GM12878 (cell line): ENCODE measurements at regions not wholly inside any gene's neighbourhood (a gene's known extent, or its start where the extent isn't known, plus 50 kb on each side); places are given as distances from the start of the nearest gene placed in this dataset.

Experiments used
- ATAC-seq: fragments of 200-7000 bp; cut with Tn5 transposase; 3 replicates; pipeline ENCODE4 v1.9.1; 2020; ENCODE audit warnings: mild to moderate bottlenecking, moderate library complexity
- BruUV-seq: library from RNA; stranded (reverse); fragments of 400-500 nt; replicated peaks from 2 replicates; lab custom pipeline; 2021; lab: Mats Ljungman, UMichigan
- CTCF ChIA-PET: fragments of 300-600 bp; sonication (Branson Sonifier 250); formaldehyde crosslinking; extraction: SDS; loops from one replicate; lab custom pipeline; 2021; ENCODE audit warnings: inconsistent platforms; lab: Yijun Ruan, JAX
- POLR2A ChIA-PET: fragments of 350-600 bp; formaldehyde crosslinking; extraction: SDS; loops from one replicate; lab custom pipeline; 2021; ENCODE audit warnings: inconsistent platforms; lab: Charles Lee
- RAD21 ChIA-PET: fragments of 300-600 bp; sonication (Branson Sonifier 250); formaldehyde crosslinking; loops from one replicate; lab custom pipeline; 2023; ENCODE audit warnings: antibody characterized with exemption; ENCODE audit not compliant: unreplicated experiment; lab: Charles Lee
- SMC1A ChIA-PET: fragments of 300-600 bp; sonication (Branson Sonifier 250); formaldehyde crosslinking; loops from one replicate; lab custom pipeline; 2023; ENCODE audit not compliant: unreplicated experiment, uncharacterized antibody; lab: Charles Lee
- DNase-seq: peaks from one replicate; pipeline ENCODE4 v3.0.0-alpha.2; 2011; ENCODE audit warnings: low read depth, low spot score
- FAIRE-seq: peaks from 3 replicates; lab custom pipeline; 2011; peaks lifted over from hg19 to GRCh38; lab: Jason Lieb, UNC
- H2AFZ ChIP-seq: 2 replicates; pipeline ENCODE4 v1.6.0; 2011; ENCODE audit warnings: low read depth, low read length, control low read depth; ENCODE audit not compliant: control insufficient read depth
- H3K27ac ChIP-seq: 2 replicates; pipeline ENCODE4 v1.5.1; 2011; ENCODE audit warnings: control low read depth; ENCODE audit not compliant: control insufficient read depth, insufficient read depth
- H3K27me3 ChIP-seq, 2 experiments: replicated peaks in 1 of 2; 2 replicates each; pipeline versions ENCODE4 v1.6.0 to v1.6.1; 2011; ENCODE audit warnings: low read length in 1 of 2; ENCODE audit not compliant: control insufficient read depth in 2 of 2, insufficient read depth in 2 of 2
- H3K36me3 ChIP-seq, 2 experiments: 2 replicates each; pipeline ENCODE4 v1.5.1; 2011; ENCODE audit warnings: low read length in 1 of 2; ENCODE audit not compliant: control insufficient read depth in 2 of 2, insufficient read depth in 2 of 2
- H3K4me1 ChIP-seq: 2 replicates; pipeline ENCODE4 v1.6.1; 2011; ENCODE audit warnings: mild to moderate bottlenecking, low read length, moderate library complexity, mixed read lengths; ENCODE audit not compliant: control insufficient read depth, insufficient read depth
- H3K4me2 ChIP-seq: 2 replicates; pipeline ENCODE4 v1.6.0; 2011; ENCODE audit warnings: control low read depth; ENCODE audit not compliant: control insufficient read depth, insufficient read depth
- H3K4me3 ChIP-seq: fragments of 200-600 bp; sonication (generic); 2 replicates; pipeline ENCODE4 v1.5.1; 2016
- H3K79me2 ChIP-seq: 2 replicates; pipeline ENCODE4 v1.6.0; 2011; ENCODE audit warnings: low read length; ENCODE audit not compliant: control insufficient read depth, insufficient read depth
- H3K9ac ChIP-seq: 2 replicates; pipeline ENCODE4 v1.8.0; 2011; ENCODE audit warnings: low read length, control low read depth, mixed read lengths; ENCODE audit not compliant: control insufficient read depth, insufficient read depth
- H3K9me3 ChIP-seq: replicated peaks from 3 replicates; pipeline ENCODE4 v1.5.1; 2011; ENCODE audit warnings: mild to moderate bottlenecking, low read length; ENCODE audit not compliant: control insufficient read depth, insufficient read depth
- H4K20me1 ChIP-seq: 2 replicates; pipeline ENCODE4 v1.6.0; 2011; ENCODE audit not compliant: control insufficient read depth, insufficient read depth
- CHD2 ChIP-seq: IDR thresholded peaks from 2 replicates; pipeline ENCODE4 v1.6.1; 2011; ENCODE audit warnings: low read depth, low read length, improper control_type of control experiment, borderline replicate concordance
- CREB1 ChIP-seq: IDR thresholded peaks from 2 replicates; pipeline ENCODE4 v1.6.1; 2012; ENCODE audit warnings: low read depth, mild to moderate bottlenecking, inconsistent platforms
- DPF2 ChIP-seq: fragments of 450-650 bp; IDR thresholded peaks from 2 replicates; pipeline ENCODE4 v1.6.1; 2017; ENCODE audit warnings: mild to moderate bottlenecking
- E2F4 ChIP-seq: IDR thresholded peaks from 2 replicates; pipeline ENCODE4 v1.6.1; 2012; ENCODE audit warnings: low read depth, low read length, improper control_type of control experiment
- EGR1 ChIP-seq, 2 experiments: IDR thresholded peaks; 1 replicate in 1 of 2; 2 replicates in 1 of 2; pipeline ENCODE4 v1.6.1; 2011 to 2012; ENCODE audit warnings: low read depth in 2 of 2, low read length in 2 of 2, borderline replicate concordance in 1 of 2, mild to moderate bottlenecking in 1 of 2, moderate library complexity in 1 of 2
- HDGF ChIP-seq: fragments of 450-650 bp; IDR thresholded peaks from 2 replicates; pipeline ENCODE4 v1.6.1; 2016; ENCODE audit warnings: antibody characterized with exemption
- KAT2A ChIP-seq: conservative IDR thresholded peaks from 2 replicates; pipeline ENCODE4 v1.6.1; 2011; ENCODE audit warnings: low read depth, low read length; ENCODE audit not compliant: control insufficient read depth
- MEF2A ChIP-seq: IDR thresholded peaks from 2 replicates; pipeline ENCODE4 v1.6.1; 2011; ENCODE audit warnings: low read depth, mild to moderate bottlenecking, low read length, moderate library complexity; ENCODE audit not compliant: insufficient read depth
- NFXL1 ChIP-seq: fragments of 450-650 bp; IDR thresholded peaks from 2 replicates; pipeline ENCODE4 v1.6.1; 2017; ENCODE audit warnings: antibody characterized with exemption, mild to moderate bottlenecking, borderline replicate concordance
- NFYA ChIP-seq: IDR thresholded peaks from 2 replicates; pipeline ENCODE4 v1.6.1; 2011; ENCODE audit warnings: low read depth, mild to moderate bottlenecking, low read length, improper control_type of control experiment, borderline replicate concordance
- PKNOX1 ChIP-seq: fragments of 450-650 bp; IDR thresholded peaks from 2 replicates; pipeline ENCODE4 v1.6.1; 2016; ENCODE audit warnings: mild to moderate bottlenecking
- RAD21 ChIP-seq: IDR thresholded peaks from 2 replicates; pipeline ENCODE4 v1.6.1; 2011; ENCODE audit warnings: mild to moderate bottlenecking, low read depth, low read length, moderate library complexity; ENCODE audit not compliant: insufficient read depth
- RB1 ChIP-seq: fragments of 450-650 bp; formaldehyde crosslinking; IDR thresholded peaks from 2 replicates; pipeline ENCODE4 v1.6.1; 2017; ENCODE audit warnings: mild to moderate bottlenecking, borderline replicate concordance
- RUNX3 ChIP-seq: IDR thresholded peaks from 2 replicates; pipeline ENCODE4 v1.6.1; 2012; ENCODE audit warnings: low read length, inconsistent platforms
- SUZ12 ChIP-seq: fragments of 200-600 bp; sonication (generic); IDR thresholded peaks from one replicate; pipeline ENCODE4 v1.6.1; 2018; ENCODE audit warnings: antibody characterized with exemption, mild to moderate bottlenecking; ENCODE audit not compliant: unreplicated experiment
- TARDBP ChIP-seq: IDR thresholded peaks from 2 replicates; pipeline ENCODE4 v1.6.1; 2016; ENCODE audit warnings: borderline replicate concordance
- TBL1XR1 ChIP-seq: IDR thresholded peaks from 2 replicates; pipeline ENCODE4 v1.6.1; 2012; ENCODE audit warnings: low read depth, low read length, improper control_type of control experiment
- USF2 ChIP-seq: IDR thresholded peaks from 2 replicates; pipeline ENCODE4 v1.6.1; 2011; ENCODE audit warnings: low read depth, low read length, improper control_type of control experiment, borderline replicate concordance
- YBX1 ChIP-seq: fragments of 450-650 bp; IDR thresholded peaks from 2 replicates; pipeline ENCODE4 v1.6.1; 2016; ENCODE audit warnings: antibody characterized with exemption
- WGBS: methylation state at CpG from one replicate; pipeline ENCODE4 v1.1.6; 2016; ENCODE audit warnings: low lambda C conversion rate; ENCODE audit not compliant: insufficient replicate concordance, insufficient coverage; ENCODE audit errors: missing lambda C conversion rate; 5-methylcytosine and 5-hydroxymethylcytosine counted together
- in situ Hi-C: fragments of 300-500 bp; cut with MboI; formaldehyde crosslinking; loops from 9 replicates; pipeline ENCODE4 v1.14.3; 2018; ENCODE audit warnings: mixed read lengths
- intact Hi-C: fragments of 100-400 bp; cut with micrococcal nuclease; formaldehyde crosslinking; loops from one replicate; pipeline ENCODE4 v1.14.2; 2022; ENCODE audit not compliant: unreplicated experiment

GRCh38 chr3:166473501-166473900, 636.3 kb upstream of the BCHE start:
- H3K36me3 ChIP-seq, result no peaks in the 10 kb centered on the region
- in situ Hi-C loops (no loop called here), intact Hi-C loops (no loop called here)
- ChIA-PET POLR2A (no interaction called here), CTCF (interaction anchor here (1.1 to 1.4 kb wide), 2 partner anchors 10 to 13 kb away, joined by 3 read pairs; no protein-coding TSS in a partner anchor), SMC1A (no interaction called here), RAD21 (no interaction called here)
- no peak overlapping the region for H3K4me2 ChIP-seq
- TF ChIP-seq USF2 (no peak), YBX1 (no peak), SUZ12 (no peak), MEF2A (no peak), NFYA (no peak), RAD21 (no peak), TARDBP (no peak), EGR1 (IDR thresholded peaks at IDR 0.05; ENCODE audit: borderline replicate concordance in 1 of 2, low read depth in 2 of 2, low read length in 2 of 2) (no peak), RUNX3 (no peak), PKNOX1 (no peak), KAT2A (no peak), NFXL1 (no peak), DPF2 (no peak), TBL1XR1 (no peak), E2F4 (no peak), HDGF (no peak), CHD2 (no peak), RB1 (no peak), CREB1 (no peak)
- FAIRE-seq, result no peak
- no peaks in the 10 kb centered on the region for H3K4me1 ChIP-seq
- H4K20me1 ChIP-seq, result no peaks in the 10 kb centered on the region
- H3K27ac ChIP-seq, result no peak overlapping the region
- 3% methylated on average over 2 of the region's 2 CpGs for WGBS
- H3K27me3 ChIP-seq, result no peaks in the 10 kb centered on the region
- H2AFZ ChIP-seq, result no peak overlapping the region
- no peak for ATAC-seq
- H3K4me3 ChIP-seq, result no peak overlapping the region
- no peaks in the 10 kb centered on the region for H3K9me3 ChIP-seq
- DNase-seq, result no peak
- H3K9ac ChIP-seq, result no peak overlapping the region
- H3K79me2 ChIP-seq, result no peaks in the 10 kb centered on the region
- no TSS peak for BruUV-seq
